ENCODE measurements at regions not wholly inside any gene's neighbourhood (a gene's known extent, or its start where the extent isn't known, plus 50 kb on each side); places are given as distances from the start of the nearest gene placed in this dataset.
"Not testable (repeated sequence)": the region's sequence is repeated elsewhere in the genome, so short reads cannot be mapped to it uniquely, and the experiment has no call there.

- no peaks in the 10 kb centered on the region for H3K36me3 ChIP-seq (ENCODE audit: control insufficient read depth, insufficient read depth, low read length)
- H3K4me2 ChIP-seq (ENCODE audit: low read length): no peak overlapping the region
- H2AFZ ChIP-seq: no peak overlapping the region
- H3K79me2 ChIP-seq: no peaks in the 10 kb centered on the region
- H3K4me1 ChIP-seq: no peaks in the 10 kb centered on the region
- no peaks in the 10 kb centered on the region for H3K27me3 ChIP-seq (ENCODE audit: control insufficient read depth, insufficient read depth, low read length)
- no peak for TF ChIP-seq CTCF (IDR thresholded peaks at IDR 0.05)
- H3K9me3 ChIP-seq (ENCODE audit: control insufficient read depth, low read length): no peaks in the 10 kb centered on the region
- no peak overlapping the region for H3K9ac ChIP-seq
- no peak overlapping the region for H3K27ac ChIP-seq
- H3K4me3 ChIP-seq (ENCODE audit: low read depth, low read length): no peak overlapping the region
Measured at GRCh38 chr3:106985721-106986120, 391.5 kb upstream of the CCDC54 start.

GRCh38 chr3:106998841-106999682 lies 378.2 kb upstream of the CCDC54 start:
- not testable (repeated sequence) for H3K79me2 ChIP-seq; H3K4me1 ChIP-seq; H2AFZ ChIP-seq; H3K9ac ChIP-seq; H3K36me3 ChIP-seq (ENCODE audit: control insufficient read depth, insufficient read depth, low read length); H3K27me3 ChIP-seq (ENCODE audit: control insufficient read depth, insufficient read depth, low read length); H3K4me3 ChIP-seq (ENCODE audit: low read depth, low read length); H3K4me2 ChIP-seq (ENCODE audit: low read length); H3K27ac ChIP-seq; H3K9me3 ChIP-seq (ENCODE audit: control insufficient read depth, low read length)

DNA sequence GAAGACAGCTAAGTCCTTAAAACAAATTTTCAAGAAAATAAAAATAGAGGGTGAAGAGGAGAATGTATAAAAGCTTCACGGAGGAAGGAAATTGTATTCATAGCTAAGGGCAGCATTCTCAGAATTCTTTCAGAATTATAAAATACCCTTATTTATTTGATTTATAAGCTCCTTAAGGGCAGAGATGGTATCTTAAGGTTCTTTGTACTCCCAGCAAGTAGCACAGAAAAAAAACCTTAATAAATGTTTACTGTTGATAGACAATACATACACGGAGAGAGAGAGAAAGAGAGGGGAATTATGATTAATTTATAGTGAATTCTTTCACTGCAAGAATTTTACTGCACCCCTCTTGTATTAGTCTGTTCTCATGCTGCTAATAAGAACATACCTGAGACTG lies 375.6 kb upstream of the CCDC54 start:
- no peak overlapping the region for H3K4me3 ChIP-seq (ENCODE audit: low read depth, low read length)
- H3K79me2 ChIP-seq: no peaks in the 10 kb centered on the region
- no peaks in the 10 kb centered on the region for H3K9me3 ChIP-seq (ENCODE audit: control insufficient read depth, low read length)
- no peaks in the 10 kb centered on the region for H3K27me3 ChIP-seq (ENCODE audit: control insufficient read depth, insufficient read depth, low read length)
- TF ChIP-seq CTCF (IDR thresholded peaks at IDR 0.05): no peak
- no peaks in the 10 kb centered on the region for H3K4me1 ChIP-seq
- no peaks in the 10 kb centered on the region for H3K36me3 ChIP-seq (ENCODE audit: control insufficient read depth, insufficient read depth, low read length)
- no peak overlapping the region for H3K27ac ChIP-seq
- H3K4me2 ChIP-seq (ENCODE audit: low read length): no peak overlapping the region
- no peak overlapping the region for H2AFZ ChIP-seq
- H3K9ac ChIP-seq: no peak overlapping the region

DNA sequence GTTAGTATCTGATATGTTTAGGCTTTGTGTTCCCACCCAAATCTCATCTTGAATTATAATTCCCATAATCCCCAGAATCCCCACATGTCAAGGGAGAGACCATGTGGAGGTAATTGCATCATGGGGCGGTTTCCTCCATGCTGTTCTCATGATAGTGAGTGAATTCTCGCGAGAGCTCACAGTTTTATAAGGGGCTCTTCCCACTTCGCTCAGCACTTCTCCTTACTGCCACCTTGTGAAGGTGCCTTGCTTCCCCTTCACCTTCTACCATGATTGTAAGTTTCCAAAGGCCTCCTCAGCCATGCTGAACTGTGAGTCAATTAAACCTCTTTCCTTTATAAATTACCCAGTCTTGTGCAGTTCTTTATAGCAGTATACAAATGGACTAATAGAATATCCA lies 371.9 kb upstream of the CCDC54 start:
- H3K9me3 ChIP-seq (ENCODE audit: control insufficient read depth, low read length): not testable (repeated sequence)

GRCh38 chr3:107008213-107008612 lies 369.0 kb upstream of the CCDC54 start:
- TF ChIP-seq CTCF (IDR thresholded peaks at IDR 0.05): no peak
- Histone ChIP-seq H3K79me2 (no peaks in the 10 kb centered on the region), H3K27ac (no peak overlapping the region), H3K4me2 (ENCODE audit: low read length) (no peak overlapping the region), H2AFZ (no peak overlapping the region), H3K27me3 (ENCODE audit: control insufficient read depth, insufficient read depth, low read length) (no peaks in the 10 kb centered on the region), H3K4me3 (ENCODE audit: low read depth, low read length) (no peak overlapping the region), H3K36me3 (ENCODE audit: control insufficient read depth, insufficient read depth, low read length) (no peaks in the 10 kb centered on the region), H3K4me1 (no peaks in the 10 kb centered on the region), H3K9ac (no peak overlapping the region), H3K9me3 (ENCODE audit: control insufficient read depth, low read length) (no peaks in the 10 kb centered on the region)

More for the DNA sequence above, 371.9 kb upstream of the CCDC54 start:
- not testable (repeated sequence) for H3K4me1 ChIP-seq; H3K4me2 ChIP-seq (ENCODE audit: low read length); H3K27me3 ChIP-seq (ENCODE audit: control insufficient read depth, insufficient read depth, low read length); H2AFZ ChIP-seq; H3K27ac ChIP-seq; H3K4me3 ChIP-seq (ENCODE audit: low read depth, low read length); H3K36me3 ChIP-seq (ENCODE audit: control insufficient read depth, insufficient read depth, low read length); H3K79me2 ChIP-seq; H3K9ac ChIP-seq

DNA sequence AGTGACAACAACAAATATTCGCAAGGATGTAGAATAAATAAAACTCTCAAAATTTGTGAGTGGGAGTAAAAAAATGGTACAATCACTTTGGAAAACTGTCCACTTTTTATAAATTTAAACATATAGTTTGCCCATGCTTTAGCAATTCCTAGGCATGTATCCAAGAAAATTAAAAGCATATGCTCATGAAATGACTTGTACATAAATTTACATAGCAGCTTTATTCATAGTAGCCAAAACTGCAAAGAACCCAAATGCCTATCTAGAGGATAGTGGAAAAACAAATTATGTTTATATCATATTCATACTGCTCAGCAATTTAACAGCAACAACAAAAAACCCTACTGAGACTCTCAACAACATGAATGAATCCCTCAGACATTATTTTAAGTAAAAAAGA lies 363.6 kb upstream of the CCDC54 start:
- H3K4me1 ChIP-seq: no peaks in the 10 kb centered on the region
- TF ChIP-seq CTCF (IDR thresholded peaks at IDR 0.05): no peak
- H3K27me3 ChIP-seq (ENCODE audit: control insufficient read depth, insufficient read depth, low read length): no peaks in the 10 kb centered on the region
- no peak overlapping the region for H3K4me3 ChIP-seq (ENCODE audit: low read depth, low read length)
- no peak overlapping the region for H3K27ac ChIP-seq
- H2AFZ ChIP-seq: no peak overlapping the region
- H3K79me2 ChIP-seq: no peaks in the 10 kb centered on the region
- no peaks in the 10 kb centered on the region for H3K9me3 ChIP-seq (ENCODE audit: control insufficient read depth, low read length)
- no peak overlapping the region for H3K9ac ChIP-seq
- H3K36me3 ChIP-seq (ENCODE audit: control insufficient read depth, insufficient read depth, low read length): no peaks in the 10 kb centered on the region
- no peak overlapping the region for H3K4me2 ChIP-seq (ENCODE audit: low read length)

All from parathyroid adenoma (tissue), 2 donors.